Head of caudate nucleus (tissue), 42 donors: ENCODE measurements at regions not wholly inside any gene's neighbourhood (a gene's known extent, or its start where the extent isn't known, plus 50 kb on each side); places are given as distances from the start of the nearest gene placed in this dataset.
"Not testable (repeated sequence)": the region's sequence is repeated elsewhere in the genome, so short reads cannot be mapped to it uniquely, and the experiment has no call there.

Source experiments
- DNase-seq, 42 donors: peaks; one replicate each; pipeline versions ENCODE4 v3.0.0 to v3.0.0-alpha.2; 2020 to 2021; ENCODE audit warnings: mixed read lengths in 7 of 42
- intact Hi-C: fragments of 100-400 bp; cut with DNase I; formaldehyde crosslinking; loops from one replicate; pipeline ENCODE4 v1.15.0; 2022

GRCh38 chr21:19405326-19405725, 1001.7 kb upstream of the TMPRSS15 start:
- no peak for DNase-seq
- intact Hi-C loops: no loop called here

GRCh38 chr21:19420565-19420964, 1017.0 kb upstream of the TMPRSS15 start:
- intact Hi-C loops: no loop called here
- no peak for DNase-seq

- intact Hi-C loops: no loop called here
- DNase-seq: no peak
Observed at GRCh38 chr21:19433623-19434022, 1030.0 kb upstream of the TMPRSS15 start.

- no peak for DNase-seq
- intact Hi-C loops: no loop called here
Observed at GRCh38 chr21:19440792-19441655, 1037.4 kb upstream of the TMPRSS15 start.

- no peak for DNase-seq
- intact Hi-C loops: no loop called here
Observed at GRCh38 chr21:19458295-19458694, 1054.7 kb upstream of the TMPRSS15 start.

- DNase-seq: no peak
- intact Hi-C loops: no loop called here
Observed at GRCh38 chr21:19461481-19462205, 1058.1 kb upstream of the TMPRSS15 start.

GRCh38 chr21:19463966-19464365, 1060.4 kb upstream of the TMPRSS15 start:
- intact Hi-C loops: no loop called here

GRCh38 chr21:19468991-19469715, 1065.6 kb upstream of the TMPRSS15 start:
- DNase-seq: no peak
- intact Hi-C loops: no loop called here

More at GRCh38 chr21:19463966-19464365, 1060.4 kb upstream of the TMPRSS15 start:
- DNase-seq: no peak

GRCh38 chr21:19475525-19475924, 1071.9 kb upstream of the TMPRSS15 start:
- DNase-seq: no peak
- intact Hi-C loops: no loop called here

- DNase-seq: no peak
- intact Hi-C loops: no loop called here
Observed at GRCh38 chr21:19489930-19490329, 1086.3 kb upstream of the TMPRSS15 start.

GRCh38 chr21:19490481-19490880, 1086.9 kb upstream of the TMPRSS15 start:
- DNase-seq: no peak
- intact Hi-C loops: no loop called here

- intact Hi-C loops, DNase-seq: not testable (repeated sequence)
Observed at GRCh38 chr21:19493437-19494241, 1090.1 kb upstream of the TMPRSS15 start.

- no peak for DNase-seq
- intact Hi-C loops: no loop called here
Observed at GRCh38 chr21:19501115-19501514, 1097.5 kb upstream of the TMPRSS15 start.

- DNase-seq: no peak
- intact Hi-C loops: no loop called here
Observed at GRCh38 chr21:19507682-19508260, 1104.2 kb upstream of the TMPRSS15 start.

GRCh38 chr21:19508442-19508841, 1104.9 kb upstream of the TMPRSS15 start:
- no peak for DNase-seq
- intact Hi-C loops: no loop called here

GRCh38 chr21:19508844-19509243, 1105.3 kb upstream of the TMPRSS15 start:
- intact Hi-C loops: no loop called here
- no peak for DNase-seq

- intact Hi-C loops: no loop called here
Observed at GRCh38 chr21:19510057-19510456, 1106.5 kb upstream of the TMPRSS15 start.

GRCh38 chr21:19510653-19511052, 1107.1 kb upstream of the TMPRSS15 start:
- intact Hi-C loops: no loop called here
- DNase-seq: no peak

More at GRCh38 chr21:19510057-19510456, 1106.5 kb upstream of the TMPRSS15 start:
- no peak for DNase-seq

- intact Hi-C loops: no loop called here
- no peak for DNase-seq
Observed at GRCh38 chr21:19522381-19522780, 1118.8 kb upstream of the TMPRSS15 start.
